GM12865 (cell line): ENCODE measurements at regions not wholly inside any gene's neighbourhood (a gene's known extent, or its start where the extent isn't known, plus 50 kb on each side); places are given as distances from the start of the nearest gene placed in this dataset.
"Not testable (repeated sequence)": the region's sequence is repeated elsewhere in the genome, so short reads cannot be mapped to it uniquely, and the experiment has no call there.

Source experiments
- DNase-seq: peaks from one replicate; pipeline ENCODE4 v3.0.0; 2010; ENCODE audit warnings: low read depth
- H3K4me3 ChIP-seq: 2 replicates; pipeline ENCODE4 v1.5.1; 2011; ENCODE audit warnings: mild to moderate bottlenecking, low read depth, low read length, control low read depth
- TF ChIP-seq, protein P1 (sequence below): IDR thresholded peaks from 2 replicates; pipeline ENCODE4 v1.5.1; 2011; ENCODE audit warnings: low read length, control low read depth, low read depth, inconsistent platforms; ENCODE audit not compliant: insufficient read depth; ENCODE audit errors: missing control alignments

DNA sequence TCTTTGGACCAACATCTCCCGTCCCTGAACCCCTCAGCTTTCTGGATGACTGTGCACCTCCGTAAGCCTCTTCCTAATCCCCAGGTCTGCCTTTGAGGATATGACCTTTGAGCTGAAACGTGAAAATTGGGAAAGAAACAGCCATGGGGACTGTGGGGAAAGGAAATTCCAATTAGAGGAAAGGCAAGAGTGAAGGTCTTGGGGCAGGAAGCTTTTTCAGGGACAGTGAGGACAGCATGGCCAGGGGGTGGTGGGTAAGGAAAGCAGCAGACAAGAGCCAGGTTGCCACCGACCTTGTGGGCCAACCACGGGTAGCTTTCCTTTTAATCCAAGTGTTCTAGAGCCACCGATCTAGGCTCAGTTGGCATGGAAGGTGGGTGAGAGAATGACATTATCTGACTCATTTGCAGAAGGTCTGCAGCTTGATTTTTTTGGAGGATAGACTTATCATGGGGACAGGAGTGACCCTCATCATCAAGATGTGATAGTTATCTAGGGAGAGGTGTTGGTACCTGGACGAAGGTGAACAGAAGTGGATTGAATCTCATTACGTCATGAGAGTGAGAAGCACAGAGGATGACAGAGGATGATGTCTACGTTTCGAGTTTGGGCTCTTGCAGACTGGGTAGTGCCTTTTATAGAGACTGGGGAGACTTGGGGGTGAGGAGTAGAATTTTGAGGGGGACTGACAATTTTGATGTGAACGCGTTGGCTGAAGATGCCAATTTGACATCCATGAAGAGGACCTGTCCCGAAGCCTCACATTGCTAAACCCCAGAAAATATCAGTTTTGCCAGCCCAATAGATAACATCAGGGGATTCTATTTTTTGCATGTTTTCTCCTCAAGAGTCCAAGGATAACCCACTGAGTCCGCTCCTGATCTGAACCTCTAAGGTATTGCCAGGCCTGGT, 136.7 kb upstream of the PEG3 start:
- TF ChIP-seq, protein P1, sequence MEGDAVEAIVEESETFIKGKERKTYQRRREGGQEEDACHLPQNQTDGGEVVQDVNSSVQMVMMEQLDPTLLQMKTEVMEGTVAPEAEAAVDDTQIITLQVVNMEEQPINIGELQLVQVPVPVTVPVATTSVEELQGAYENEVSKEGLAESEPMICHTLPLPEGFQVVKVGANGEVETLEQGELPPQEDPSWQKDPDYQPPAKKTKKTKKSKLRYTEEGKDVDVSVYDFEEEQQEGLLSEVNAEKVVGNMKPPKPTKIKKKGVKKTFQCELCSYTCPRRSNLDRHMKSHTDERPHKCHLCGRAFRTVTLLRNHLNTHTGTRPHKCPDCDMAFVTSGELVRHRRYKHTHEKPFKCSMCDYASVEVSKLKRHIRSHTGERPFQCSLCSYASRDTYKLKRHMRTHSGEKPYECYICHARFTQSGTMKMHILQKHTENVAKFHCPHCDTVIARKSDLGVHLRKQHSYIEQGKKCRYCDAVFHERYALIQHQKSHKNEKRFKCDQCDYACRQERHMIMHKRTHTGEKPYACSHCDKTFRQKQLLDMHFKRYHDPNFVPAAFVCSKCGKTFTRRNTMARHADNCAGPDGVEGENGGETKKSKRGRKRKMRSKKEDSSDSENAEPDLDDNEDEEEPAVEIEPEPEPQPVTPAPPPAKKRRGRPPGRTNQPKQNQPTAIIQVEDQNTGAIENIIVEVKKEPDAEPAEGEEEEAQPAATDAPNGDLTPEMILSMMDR: no peak

DNA sequence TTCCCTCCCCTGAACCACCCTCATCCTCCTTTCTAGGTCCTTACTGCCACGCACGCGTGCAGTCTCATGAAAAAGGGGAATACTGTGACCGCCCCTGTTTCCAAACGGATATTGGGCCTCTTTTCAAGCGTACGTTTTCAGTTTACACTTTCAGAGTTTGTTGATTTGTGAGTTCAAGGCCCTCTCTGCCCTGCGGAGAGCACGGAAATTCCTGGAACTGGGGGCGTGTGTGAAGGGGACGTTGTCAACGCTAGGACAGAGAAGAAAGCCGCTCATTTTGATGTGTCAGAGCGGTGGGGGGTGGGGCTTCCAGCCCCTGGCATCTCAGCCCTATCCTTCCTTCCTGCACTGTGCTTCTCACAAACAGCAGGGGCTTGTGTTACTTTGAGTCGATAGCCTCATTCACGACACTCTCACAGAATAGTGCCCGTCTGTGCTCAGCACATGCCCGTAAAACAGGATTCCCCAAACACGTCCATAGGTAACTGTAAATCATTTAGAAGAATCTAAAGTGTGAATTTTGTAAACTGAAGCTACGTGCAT, 137.6 kb upstream of the PEG3 start:
- DNase-seq: no peak
- TF ChIP-seq, protein P1: no peak
- no peak overlapping the region for H3K4me3 ChIP-seq

More for the DNA sequence above, 136.7 kb upstream of the PEG3 start:
- no peak overlapping the region for H3K4me3 ChIP-seq
- DNase-seq: no peak

DNA sequence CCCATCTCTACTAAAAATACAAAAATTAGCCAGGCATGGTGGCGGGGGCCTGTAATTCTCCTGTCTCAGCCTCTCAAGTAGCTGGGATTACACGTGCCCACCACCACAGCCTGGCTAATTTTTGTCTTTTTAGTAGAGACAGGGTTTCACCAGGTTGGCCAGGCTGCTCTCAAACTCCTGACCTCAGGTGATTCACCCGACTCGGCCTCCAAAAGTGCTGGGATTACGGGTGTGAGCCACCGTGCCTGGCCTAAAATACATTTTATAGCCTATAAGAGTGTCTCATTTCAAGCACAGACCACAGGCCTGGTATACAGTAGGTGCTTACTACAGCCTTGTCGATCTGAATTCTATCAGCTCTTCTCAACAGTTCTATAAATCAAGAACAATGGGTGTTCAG, 139.5 kb upstream of the USP29 start:
- not testable (repeated sequence) for DNase-seq, H3K4me3 ChIP-seq

DNA sequence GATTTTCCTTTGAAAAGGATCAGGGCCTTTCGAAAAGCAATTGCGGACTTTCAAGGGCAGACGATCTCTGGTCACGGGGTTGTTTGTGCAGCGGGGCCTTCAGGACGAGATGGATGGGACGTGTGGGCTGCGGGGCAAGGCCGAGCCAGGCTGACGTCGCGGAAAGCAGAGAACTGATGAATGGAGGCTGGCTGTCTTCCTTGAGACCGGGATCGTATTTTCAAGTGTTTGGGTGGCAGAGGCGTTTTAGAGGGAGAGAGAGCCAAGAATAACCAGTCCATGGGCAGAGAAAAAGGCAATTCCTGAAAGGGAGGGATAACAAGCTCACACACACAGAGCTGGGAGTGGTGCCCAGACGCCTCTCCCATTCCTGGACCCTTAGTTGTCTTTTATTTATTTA, 138.9 kb upstream of the USP29 start:
- no peak for DNase-seq
- TF ChIP-seq, protein P1: no peak
- no peak overlapping the region for H3K4me3 ChIP-seq

DNA sequence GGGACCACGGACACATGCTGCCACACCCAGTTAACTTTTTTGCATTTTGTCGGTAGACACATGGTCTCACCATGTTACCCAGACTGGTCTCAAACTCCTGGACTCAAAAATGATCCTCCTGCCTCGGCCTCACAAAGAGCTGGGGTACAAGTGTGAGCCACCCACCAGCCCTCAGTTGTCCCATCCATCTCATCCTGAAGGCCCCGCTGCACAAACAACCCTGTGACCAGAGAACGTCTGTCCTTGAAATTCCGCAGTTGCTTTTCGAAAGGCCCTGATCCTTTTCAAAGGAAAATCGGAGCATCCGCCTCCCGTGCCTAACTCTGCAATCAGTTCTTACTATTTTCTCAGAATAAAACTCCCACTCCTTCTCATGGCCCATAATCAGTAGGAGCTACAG, 138.3 kb upstream of the USP29 start:
- not testable (repeated sequence) for H3K4me3 ChIP-seq, DNase-seq

DNA sequence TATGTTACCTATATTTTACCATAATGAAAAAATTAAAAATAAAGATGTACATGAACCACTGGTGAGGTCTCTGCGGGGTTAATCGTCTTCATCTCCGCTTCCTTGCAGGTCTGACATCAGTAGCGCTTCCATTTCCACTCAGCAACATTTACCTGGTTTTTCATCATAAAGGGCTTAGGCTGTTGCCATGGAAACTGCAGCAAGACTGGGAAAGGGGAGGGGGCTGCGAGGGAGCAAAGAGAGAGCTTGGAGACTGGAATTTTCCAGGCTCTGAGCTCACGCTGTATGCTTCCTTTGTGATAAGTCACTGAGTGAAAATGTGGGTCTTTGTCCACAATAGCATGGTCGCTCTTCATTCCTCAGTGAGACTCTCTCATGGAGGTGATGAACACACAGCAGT, 136.6 kb upstream of the USP29 start:
- no peak for DNase-seq
- TF ChIP-seq, protein P1: no peak
- no peak overlapping the region for H3K4me3 ChIP-seq

DNA sequence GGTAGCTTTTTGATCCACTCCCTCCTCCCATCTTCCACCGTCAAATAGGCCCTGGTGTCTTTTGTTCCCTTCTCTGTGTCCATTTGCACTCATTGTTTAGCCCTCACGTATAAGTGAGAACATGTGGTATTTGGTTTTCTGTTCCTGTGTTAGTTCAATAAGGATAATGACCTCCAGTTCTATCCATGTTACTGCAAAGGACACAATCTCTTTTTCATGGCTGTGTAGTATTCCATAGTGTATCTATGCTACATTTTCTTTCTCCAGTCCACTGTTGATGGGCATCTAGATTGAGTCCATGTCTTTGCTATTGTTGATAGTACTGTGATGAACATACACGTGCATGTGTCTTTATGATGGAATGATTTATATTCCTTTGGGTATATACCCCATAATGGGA, 136.0 kb upstream of the USP29 start:
- DNase-seq: no peak
- no peak overlapping the region for H3K4me3 ChIP-seq
- TF ChIP-seq, protein P1: no peak

DNA sequence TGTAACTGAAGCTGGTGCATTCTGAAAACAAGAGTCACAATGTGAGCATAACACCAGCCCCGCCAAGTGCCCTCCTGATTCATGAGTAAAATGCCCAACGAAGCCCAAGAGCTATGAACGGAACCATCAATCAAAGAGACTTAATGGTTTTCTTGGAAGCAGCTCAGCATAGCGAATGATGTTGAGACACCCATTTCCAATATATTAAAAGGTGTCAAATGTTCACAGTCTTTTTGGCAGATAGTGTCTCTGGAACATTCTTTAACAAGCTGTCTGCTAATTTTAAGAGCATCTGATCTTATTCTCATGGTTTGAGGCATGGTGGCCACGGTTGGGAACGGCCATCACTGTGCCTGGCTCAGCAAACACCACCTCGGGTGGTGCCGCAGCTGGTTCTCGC, 133.4 kb upstream of the USP29 start:
- H3K4me3 ChIP-seq: no peak overlapping the region
- DNase-seq: no peak
- TF ChIP-seq, protein P1: no peak
